ENCODE measurements at regions not wholly inside any gene's neighbourhood (a gene's known extent, or its start where the extent isn't known, plus 50 kb on each side); places are given as distances from the start of the nearest gene placed in this dataset.
A peak's percentile ranks its signal among the peaks of the same experiment; 100 is the strongest.

- TF ChIP-seq CTCF (conservative IDR thresholded peaks at IDR 0.05; ENCODE audit: low read depth, low read length) (no peak), EZH2 (IDR thresholded peaks at IDR 0.05; ENCODE audit: borderline replicate concordance, low read depth, low read length, poor library complexity, severe bottlenecking) (no peak)
- intact Hi-C loops (cut with micrococcal nuclease; ENCODE audit: unreplicated experiment): no loop called here
- H3K27ac ChIP-seq (ENCODE audit: low read depth, low read length, poor library complexity, severe bottlenecking): no peak overlapping the region
- H3K4me1 ChIP-seq (ENCODE audit: insufficient read depth, low read length, poor library complexity, severe bottlenecking): no peaks in the 10 kb centered on the region
- no peaks in the 10 kb centered on the region for H3K27me3 ChIP-seq (replicated peaks; ENCODE audit: insufficient read depth, low read depth, low read length, poor library complexity)
- no peak for DNase-seq (ENCODE audit: low spot score)
- H3K4me3 ChIP-seq (ENCODE audit: low read depth, low read length, poor library complexity, severe bottlenecking): no peak overlapping the region
- no peaks in the 10 kb centered on the region for H3K36me3 ChIP-seq (ENCODE audit: insufficient read depth, low read length, poor library complexity, severe bottlenecking)
- POLR2A ChIA-PET (ENCODE audit: low non-redundant PET): no interaction called here
- H3K9me3 ChIP-seq (ENCODE audit: low read depth, low read length, poor library complexity, severe bottlenecking): no peaks in the 10 kb centered on the region
- no TSS peak for BruUV-seq (replicated peaks)
- CTCF ChIA-PET: no interaction called here
Measured at GRCh38 chr18:25876330-25876948, 214.0 kb downstream of the SS18 start.

- no peaks in the 10 kb centered on the region for H3K4me1 ChIP-seq (ENCODE audit: insufficient read depth, low read length, poor library complexity, severe bottlenecking)
- no peaks in the 10 kb centered on the region for H3K36me3 ChIP-seq (ENCODE audit: insufficient read depth, low read length, poor library complexity, severe bottlenecking)
- no peak overlapping the region for H3K27ac ChIP-seq (ENCODE audit: low read depth, low read length, poor library complexity, severe bottlenecking)
- H3K4me3 ChIP-seq (ENCODE audit: low read depth, low read length, poor library complexity, severe bottlenecking): no peak overlapping the region
- no TSS peak for BruUV-seq (replicated peaks)
- ChIA-PET POLR2A (ENCODE audit: low non-redundant PET) (no interaction called here), CTCF (no interaction called here)
- peak; percentile 6 for DNase-seq (ENCODE audit: low spot score)
- no peaks in the 10 kb centered on the region for H3K9me3 ChIP-seq (ENCODE audit: low read depth, low read length, poor library complexity, severe bottlenecking)
- no peaks in the 10 kb centered on the region for H3K27me3 ChIP-seq (replicated peaks; ENCODE audit: insufficient read depth, low read depth, low read length, poor library complexity)
- TF ChIP-seq CTCF (conservative IDR thresholded peaks at IDR 0.05; ENCODE audit: low read depth, low read length) (no peak), EZH2 (IDR thresholded peaks at IDR 0.05; ENCODE audit: borderline replicate concordance, low read depth, low read length, poor library complexity, severe bottlenecking) (no peak)
- intact Hi-C loops (cut with micrococcal nuclease; ENCODE audit: unreplicated experiment): no loop called here
Measured at GRCh38 chr18:25875551-25876240, 214.7 kb downstream of the SS18 start.

GRCh38 chr18:25873833-25874232, 216.6 kb downstream of the SS18 start:
- intact Hi-C loops (cut with micrococcal nuclease; ENCODE audit: unreplicated experiment): no loop called here
- POLR2A ChIA-PET (ENCODE audit: low non-redundant PET): no interaction called here
- Histone ChIP-seq H3K4me1 (ENCODE audit: insufficient read depth, low read length, poor library complexity, severe bottlenecking) (no peaks in the 10 kb centered on the region), H3K27me3 (replicated peaks; ENCODE audit: insufficient read depth, low read depth, low read length, poor library complexity) (no peaks in the 10 kb centered on the region), H3K27ac (ENCODE audit: low read depth, low read length, poor library complexity, severe bottlenecking) (no peak overlapping the region), H3K36me3 (ENCODE audit: insufficient read depth, low read length, poor library complexity, severe bottlenecking) (no peaks in the 10 kb centered on the region), H3K4me3 (ENCODE audit: low read depth, low read length, poor library complexity, severe bottlenecking) (no peak overlapping the region), H3K9me3 (ENCODE audit: low read depth, low read length, poor library complexity, severe bottlenecking) (no peaks in the 10 kb centered on the region)
- BruUV-seq (replicated peaks): no TSS peak
- no peak for DNase-seq (ENCODE audit: low spot score)
- no peak for TF ChIP-seq EZH2 (IDR thresholded peaks at IDR 0.05; ENCODE audit: borderline replicate concordance, low read depth, low read length, poor library complexity, severe bottlenecking)
- TF ChIP-seq CTCF (conservative IDR thresholded peaks at IDR 0.05; ENCODE audit: low read depth, low read length): no peak
- CTCF ChIA-PET: no interaction called here

Measured in A673 (cell line).